H1 (cell line): ENCODE measurements at regions not wholly inside any gene's neighbourhood (a gene's known extent, or its start where the extent isn't known, plus 50 kb on each side); places are given as distances from the start of the nearest gene placed in this dataset.

Experiments used
- BRCA1 ChIP-seq: IDR thresholded peaks from 2 replicates; pipeline ENCODE4 v1.6.1; 2012; ENCODE audit warnings: low read depth, low read length, improper control_type of control experiment
- EGR1 ChIP-seq: IDR thresholded peaks from 2 replicates; pipeline ENCODE4 v1.6.1; 2011; ENCODE audit warnings: low read depth, low read length, borderline replicate concordance
- EZH2 ChIP-seq: fragments of 200-600 bp; sonication (generic); IDR thresholded peaks from 2 replicates; pipeline ENCODE4 v1.7.1; 2012; ENCODE audit warnings: low read depth, mild to moderate bottlenecking, moderate library complexity, low read length, inconsistent platforms; ENCODE audit not compliant: severe bottlenecking
- JUN ChIP-seq: IDR thresholded peaks from 2 replicates; pipeline ENCODE4 v1.6.1; 2011; ENCODE audit warnings: low read depth, mild to moderate bottlenecking, improper control_type of control experiment, low read length
- NRF1 ChIP-seq: IDR thresholded peaks from 2 replicates; pipeline ENCODE4 v1.6.1; 2011; ENCODE audit warnings: mild to moderate bottlenecking, low read depth, low read length, improper control_type of control experiment
- POLR2A ChIP-seq, 2 experiments: IDR thresholded peaks; 1 replicate in 1 of 2; 2 replicates in 1 of 2; pipeline ENCODE4 v1.6.1; 2011; ENCODE audit warnings: low read depth in 2 of 2, low read length in 2 of 2, mild to moderate bottlenecking in 2 of 2; ENCODE audit errors: control extremely low read depth in 1 of 2
- POLR2AphosphoS5 ChIP-seq: IDR thresholded peaks from 2 replicates; pipeline ENCODE4 v1.6.1; 2011; ENCODE audit warnings: low read depth, low read length
- RFX5 ChIP-seq: IDR thresholded peaks from 2 replicates; pipeline ENCODE4 v1.6.1; 2011; ENCODE audit warnings: low read depth, low read length, improper control_type of control experiment, borderline replicate concordance
- TF ChIP-seq, protein P1 (sequence below), 3 experiments: IDR thresholded peaks; 1 replicate in 2 of 3; 2 replicates in 1 of 3; pipeline versions ENCODE4 v1.5.1 to v1.6.1; 2011; ENCODE audit warnings: low read length in 3 of 3, mild to moderate bottlenecking in 3 of 3, inconsistent platforms in 2 of 3, low read depth in 1 of 3, moderate library complexity in 1 of 3; ENCODE audit not compliant: insufficient read depth in 1 of 3; ENCODE audit errors: control extremely low read depth in 1 of 3

DNA sequence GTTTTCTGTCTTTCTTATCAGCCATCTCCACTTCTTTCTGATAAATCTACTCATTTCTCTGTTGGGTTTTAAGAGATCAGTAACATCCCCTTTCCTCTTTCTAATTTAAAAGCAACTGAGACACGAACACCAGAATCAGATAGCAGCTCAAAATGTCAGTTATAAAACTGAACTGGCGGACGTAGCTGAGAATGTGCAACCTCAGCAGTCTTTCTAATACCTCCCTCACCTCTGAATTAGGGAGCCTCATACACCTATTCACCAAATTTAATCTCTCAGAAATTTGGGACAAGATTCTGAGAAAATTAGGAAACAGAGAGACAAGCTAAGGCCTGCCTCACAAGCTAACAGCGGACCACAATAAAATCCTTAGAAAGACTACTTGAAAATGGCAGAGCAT, 52.0 kb upstream of the ACSL4 start:
- TF ChIP-seq EGR1 (no peak), POLR2AphosphoS5 (no peak), JUN (no peak), NRF1 (no peak), EZH2 (no peak), POLR2A (IDR thresholded peaks at IDR 0.05; ENCODE audit: control extremely low read depth in 1 of 2, low read depth in 2 of 2, low read length in 2 of 2) (no peak), RFX5 (no peak), BRCA1 (no peak)
- TF ChIP-seq, protein P1, sequence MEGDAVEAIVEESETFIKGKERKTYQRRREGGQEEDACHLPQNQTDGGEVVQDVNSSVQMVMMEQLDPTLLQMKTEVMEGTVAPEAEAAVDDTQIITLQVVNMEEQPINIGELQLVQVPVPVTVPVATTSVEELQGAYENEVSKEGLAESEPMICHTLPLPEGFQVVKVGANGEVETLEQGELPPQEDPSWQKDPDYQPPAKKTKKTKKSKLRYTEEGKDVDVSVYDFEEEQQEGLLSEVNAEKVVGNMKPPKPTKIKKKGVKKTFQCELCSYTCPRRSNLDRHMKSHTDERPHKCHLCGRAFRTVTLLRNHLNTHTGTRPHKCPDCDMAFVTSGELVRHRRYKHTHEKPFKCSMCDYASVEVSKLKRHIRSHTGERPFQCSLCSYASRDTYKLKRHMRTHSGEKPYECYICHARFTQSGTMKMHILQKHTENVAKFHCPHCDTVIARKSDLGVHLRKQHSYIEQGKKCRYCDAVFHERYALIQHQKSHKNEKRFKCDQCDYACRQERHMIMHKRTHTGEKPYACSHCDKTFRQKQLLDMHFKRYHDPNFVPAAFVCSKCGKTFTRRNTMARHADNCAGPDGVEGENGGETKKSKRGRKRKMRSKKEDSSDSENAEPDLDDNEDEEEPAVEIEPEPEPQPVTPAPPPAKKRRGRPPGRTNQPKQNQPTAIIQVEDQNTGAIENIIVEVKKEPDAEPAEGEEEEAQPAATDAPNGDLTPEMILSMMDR (IDR thresholded peaks at IDR 0.05; ENCODE audit: control extremely low read depth in 1 of 3, insufficient read depth in 1 of 3, low read depth in 1 of 3, low read length in 3 of 3) = no peak
